GM10847 (cell line): ENCODE measurements at regions not wholly inside any gene's neighbourhood (a gene's known extent, or its start where the extent isn't known, plus 50 kb on each side); places are given as distances from the start of the nearest gene placed in this dataset.

ENCODE experiments used
- POLR2A ChIP-seq: IDR thresholded peaks from 2 replicates; pipeline ENCODE4 v1.6.1; 2011; ENCODE audit not compliant: insufficient read length; ENCODE audit errors: extremely low read depth

DNA sequence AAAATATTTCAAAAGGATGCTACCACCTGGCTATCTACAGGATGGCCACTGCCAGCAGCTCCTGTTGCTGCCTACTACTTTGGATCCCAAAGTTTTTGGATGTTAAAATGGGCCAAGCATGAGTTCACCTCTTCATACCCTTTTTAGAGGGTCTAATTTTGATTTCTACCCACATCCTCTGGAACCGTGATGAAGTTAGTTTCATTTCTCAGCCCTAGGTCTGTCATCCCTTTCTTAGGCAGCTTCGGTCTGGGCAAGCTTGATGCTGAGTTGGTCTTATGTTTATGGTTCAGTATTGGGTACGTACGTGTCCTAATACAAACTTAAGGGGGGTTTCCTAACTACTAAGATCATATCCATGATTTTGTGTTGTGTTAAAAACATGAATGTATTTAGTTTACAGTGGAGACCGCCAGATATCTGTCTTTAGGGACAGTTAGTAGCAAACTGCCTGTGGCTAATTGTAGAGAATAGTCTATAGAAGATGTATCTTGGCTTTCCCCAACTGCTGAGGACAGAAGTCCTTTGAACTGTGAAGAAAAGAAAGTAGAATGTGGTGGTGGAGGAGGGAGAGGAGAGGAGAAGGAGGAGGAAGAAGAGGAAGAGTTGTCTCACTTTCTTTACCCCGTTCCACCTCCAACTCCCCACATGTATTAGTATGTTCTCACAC, 184.9 kb downstream of the UBE2E3 start:
- TF ChIP-seq POLR2A, result no peak

DNA sequence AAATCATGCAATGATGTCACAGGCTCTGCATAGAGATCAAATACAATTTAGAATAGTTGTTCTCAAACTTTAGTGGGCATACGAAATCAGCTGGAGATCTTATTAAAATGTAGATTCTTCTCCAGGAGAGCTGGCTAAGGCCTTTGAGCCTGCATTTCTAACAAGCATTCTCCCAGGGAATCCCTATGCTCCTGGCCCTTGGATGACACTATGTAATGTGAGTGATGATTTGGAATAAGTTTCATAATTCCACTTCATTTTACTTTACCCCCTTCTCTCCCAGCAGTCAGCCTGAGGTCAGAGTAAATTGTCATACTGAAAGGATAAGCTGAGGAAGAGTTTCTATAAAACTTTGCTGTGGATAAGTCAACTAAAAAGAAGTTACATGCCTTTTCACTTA, 189.1 kb downstream of the UBE2E3 start:
- no peak for TF ChIP-seq POLR2A

DNA sequence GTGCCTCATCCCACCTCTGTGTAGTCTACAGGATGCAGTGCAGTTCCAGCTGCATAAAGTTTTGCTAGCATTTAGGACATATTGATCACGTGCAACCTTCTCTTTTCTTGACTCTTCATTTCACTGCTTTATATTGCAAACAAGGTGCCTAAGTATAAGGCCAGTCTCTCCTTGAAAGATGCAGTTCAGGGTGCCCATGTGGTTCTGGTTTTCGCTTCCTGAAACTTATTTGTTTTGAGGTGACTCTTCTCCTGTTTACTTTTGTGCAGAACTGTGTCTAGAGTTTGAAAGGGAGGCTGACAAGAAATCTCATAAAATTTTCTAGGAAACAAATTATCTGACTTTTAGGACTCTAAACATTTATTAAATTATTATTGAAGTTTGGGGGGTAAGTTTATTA, 189.9 kb downstream of the UBE2E3 start:
- TF ChIP-seq POLR2A, result no peak

DNA sequence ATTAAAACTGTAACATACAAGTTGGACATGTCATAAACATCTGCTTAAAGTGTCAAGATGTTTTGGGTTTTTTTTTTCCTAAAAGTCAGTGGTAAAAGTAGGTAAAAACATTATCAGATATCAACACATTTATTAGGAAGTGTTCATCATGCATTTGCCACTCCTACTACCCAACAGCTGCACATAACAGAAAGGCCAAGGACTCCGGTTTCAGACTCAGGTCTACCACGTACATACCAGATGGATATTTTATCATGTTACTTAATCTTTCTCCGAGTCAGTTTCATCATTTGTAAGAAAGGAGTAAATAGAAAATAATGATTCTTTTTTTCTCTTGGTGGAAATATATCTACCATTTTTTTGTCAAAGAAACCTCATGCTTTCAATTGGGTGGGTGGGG, 192.3 kb downstream of the UBE2E3 start:
- TF ChIP-seq POLR2A, result no peak

DNA sequence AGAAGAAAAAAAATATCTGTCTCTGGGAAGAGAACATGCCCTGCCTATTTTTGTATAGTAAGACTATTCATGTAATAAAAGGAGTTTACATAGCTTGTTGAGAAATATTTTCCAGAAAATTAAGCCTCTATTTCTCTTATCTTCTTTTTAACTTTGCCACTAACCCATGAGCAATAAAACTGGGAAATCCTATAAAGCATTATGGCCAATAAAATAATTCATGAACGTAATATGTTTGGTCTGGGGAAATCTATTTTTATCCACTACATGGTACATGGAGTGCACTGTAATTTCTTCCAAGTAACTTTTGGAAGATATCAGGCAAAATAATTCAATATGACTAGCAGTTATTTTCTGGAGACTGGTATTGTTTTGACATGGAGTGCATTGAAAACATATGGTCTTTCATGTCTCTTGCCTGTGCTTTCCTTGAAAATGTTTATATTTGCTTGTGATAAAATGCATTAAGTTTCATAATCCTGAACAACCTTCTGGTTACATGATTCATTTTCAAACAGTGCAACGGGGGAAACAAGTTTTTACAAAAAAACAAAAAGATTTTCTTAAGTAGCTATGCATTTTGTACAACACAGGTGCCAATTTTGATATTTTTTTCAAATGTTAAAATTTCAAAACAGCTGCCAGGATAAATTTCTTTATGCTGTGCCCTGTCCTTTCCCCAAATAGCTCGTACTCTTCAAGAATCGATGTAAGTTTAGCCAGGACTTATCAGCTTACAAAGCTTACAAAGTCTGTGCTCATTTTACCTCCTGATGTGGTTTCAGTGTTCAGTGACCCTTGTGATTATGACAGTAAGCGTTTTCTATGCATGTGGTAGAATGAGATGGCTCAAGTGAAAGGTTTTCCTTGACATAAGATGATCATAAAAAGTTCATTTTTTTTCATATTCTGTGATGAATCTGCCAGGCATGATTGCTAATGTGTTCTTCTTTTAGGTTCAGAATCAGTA, 194.5 kb downstream of the UBE2E3 start:
- TF ChIP-seq POLR2A, result no peak

DNA sequence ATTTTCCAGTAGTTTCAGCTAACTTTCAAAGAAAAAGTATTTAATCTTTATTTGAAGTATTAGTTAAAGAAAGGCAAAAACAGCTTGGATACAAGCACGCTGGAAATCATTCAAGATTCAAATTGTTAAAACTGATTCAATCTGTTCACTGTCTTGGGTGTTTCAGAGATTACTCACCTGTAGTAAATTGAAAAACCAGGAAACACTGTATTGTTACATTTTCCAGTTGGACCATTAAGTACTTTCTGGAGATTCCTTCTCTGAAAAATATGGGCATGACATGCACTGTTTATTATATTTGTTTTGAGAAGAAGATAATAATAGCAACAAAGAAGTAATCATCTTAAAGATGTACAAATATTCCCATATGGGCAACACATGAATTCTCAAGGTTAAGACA, 196.1 kb downstream of the UBE2E3 start:
- TF ChIP-seq POLR2A, result no peak

DNA sequence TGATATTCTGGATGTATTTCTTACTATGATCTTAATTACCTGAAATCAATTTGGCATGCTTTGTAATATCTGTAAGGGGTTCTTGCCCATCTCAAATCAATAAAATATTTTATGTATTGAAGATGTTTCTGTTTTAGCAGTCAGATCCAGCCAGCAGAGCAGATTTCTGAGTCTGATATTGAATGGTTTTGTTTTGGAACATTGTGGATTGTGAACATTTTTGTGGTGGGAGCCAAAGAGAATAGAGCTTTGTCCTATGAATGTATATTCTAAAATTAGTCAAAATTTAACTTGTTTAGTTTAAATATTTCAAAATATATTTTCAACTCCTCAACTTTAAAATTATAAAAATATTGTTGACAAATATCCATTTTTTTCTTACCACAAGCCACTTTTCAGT, 197.0 kb downstream of the UBE2E3 start:
- TF ChIP-seq POLR2A, result no peak

DNA sequence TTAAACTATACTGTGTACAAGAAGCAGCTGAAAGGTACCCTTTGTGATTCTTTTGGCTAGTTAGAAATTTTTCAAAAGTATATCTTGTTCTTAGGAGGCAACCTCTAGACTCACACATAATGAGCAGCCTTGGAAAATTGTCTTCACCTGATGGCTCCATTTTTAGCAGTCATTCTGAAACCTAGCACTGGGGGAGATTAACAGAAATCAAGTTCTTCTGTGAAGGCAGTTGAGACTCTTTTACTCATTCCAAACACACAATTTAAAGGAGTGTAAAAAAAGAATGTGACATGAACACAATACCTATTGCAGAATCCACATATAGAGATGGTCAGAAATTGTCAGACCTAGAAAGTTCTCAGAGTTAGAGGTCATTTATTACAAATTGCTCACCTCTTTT, 197.7 kb downstream of the UBE2E3 start:
- TF ChIP-seq POLR2A, result no peak

DNA sequence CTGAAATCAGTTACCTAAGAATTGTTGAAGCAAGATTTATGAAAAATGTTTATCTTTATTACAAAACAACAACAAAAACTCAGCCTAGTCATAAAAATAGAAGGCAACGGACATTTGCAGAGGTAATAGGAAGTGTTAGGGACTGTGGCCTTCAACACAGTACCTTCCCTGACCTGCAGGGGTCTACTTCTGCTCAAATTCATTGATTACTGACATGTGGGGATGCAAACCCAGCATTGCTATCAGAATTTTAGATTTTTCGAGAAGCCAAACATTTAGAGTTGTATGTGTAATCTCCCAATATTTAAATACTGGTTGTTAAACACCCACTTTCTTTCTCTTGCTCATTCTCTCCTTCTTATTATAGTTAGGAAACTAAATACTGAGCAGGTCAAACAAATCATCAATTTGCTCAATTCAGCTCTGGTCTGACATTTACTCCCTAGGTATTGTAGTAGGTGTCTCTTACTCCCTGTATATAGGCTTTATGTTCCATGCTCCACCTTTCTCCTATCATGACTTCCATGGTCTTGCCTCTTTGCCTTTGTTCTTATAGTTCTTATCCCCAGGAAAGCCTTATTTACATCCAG, 198.5 kb downstream of the UBE2E3 start:
- no peak for TF ChIP-seq POLR2A

DNA sequence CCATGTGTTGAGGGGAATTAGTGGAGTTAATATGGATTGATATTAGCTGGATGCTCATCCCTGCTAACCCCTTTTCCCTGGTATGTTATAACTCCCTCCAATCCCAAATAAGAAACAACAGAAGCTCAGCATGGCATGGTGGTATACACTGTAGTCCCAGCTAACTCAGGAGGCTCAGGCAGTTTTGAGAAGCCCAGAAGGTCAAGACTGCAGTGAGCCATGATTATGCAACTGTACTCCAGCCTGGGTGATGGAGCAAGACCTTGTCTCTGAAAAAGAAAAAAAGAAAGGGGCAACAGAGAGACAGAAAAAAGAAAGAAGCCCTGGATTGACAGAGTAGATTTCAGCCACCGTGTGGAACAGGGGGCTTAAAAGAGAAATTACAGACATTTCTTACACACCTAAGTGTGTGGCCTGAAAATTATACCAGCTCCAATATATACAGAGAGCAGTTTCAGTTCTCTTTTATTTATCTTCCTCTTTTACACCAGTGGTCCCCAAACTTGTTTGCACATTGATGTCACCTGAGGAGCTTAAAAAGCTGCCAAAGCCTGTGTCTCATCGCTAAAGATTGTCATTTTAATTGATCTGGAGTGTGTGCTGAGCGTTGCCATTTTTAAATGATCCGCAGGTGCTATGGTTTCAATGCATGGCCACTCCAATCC, 203.6 kb downstream of the UBE2E3 start:
- no peak for TF ChIP-seq POLR2A

DNA sequence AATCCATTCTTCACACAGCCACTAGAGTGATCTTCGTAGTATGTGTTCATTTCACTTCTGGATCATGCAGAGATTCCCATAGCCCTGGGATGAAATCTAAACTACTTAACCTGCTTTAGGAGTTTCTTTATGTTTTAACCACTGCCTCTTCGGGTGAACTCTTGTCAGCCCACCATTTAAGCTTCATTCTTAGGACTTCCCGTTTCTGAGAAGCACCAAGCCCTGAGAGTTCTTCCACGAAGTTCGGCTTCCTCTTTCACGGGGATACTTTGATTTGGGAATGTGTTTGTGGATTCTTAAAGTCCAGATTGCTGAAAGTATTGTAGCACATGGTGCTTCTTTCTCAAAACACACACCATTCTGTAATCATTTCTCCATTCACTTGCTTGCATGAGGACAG, 205.0 kb downstream of the UBE2E3 start:
- no peak for TF ChIP-seq POLR2A

DNA sequence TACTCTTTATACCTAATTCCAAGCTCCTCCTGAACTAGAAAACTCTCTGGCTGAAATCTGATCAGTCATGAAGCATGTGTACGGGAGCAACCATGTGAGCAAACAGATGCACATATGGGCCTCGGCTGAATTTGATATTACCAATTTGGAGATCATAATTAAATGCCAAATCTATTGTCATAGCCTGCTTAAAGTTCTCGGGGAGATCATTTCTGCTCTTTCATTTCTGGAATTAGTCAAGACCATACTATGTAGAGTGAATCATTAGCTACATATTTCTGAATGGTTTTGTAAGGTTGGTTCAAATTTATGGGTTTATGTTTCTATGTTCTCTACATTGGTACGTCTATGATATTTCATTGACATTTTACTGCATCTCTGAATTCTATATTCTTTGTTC, 205.5 kb downstream of the UBE2E3 start:
- no peak for TF ChIP-seq POLR2A

DNA sequence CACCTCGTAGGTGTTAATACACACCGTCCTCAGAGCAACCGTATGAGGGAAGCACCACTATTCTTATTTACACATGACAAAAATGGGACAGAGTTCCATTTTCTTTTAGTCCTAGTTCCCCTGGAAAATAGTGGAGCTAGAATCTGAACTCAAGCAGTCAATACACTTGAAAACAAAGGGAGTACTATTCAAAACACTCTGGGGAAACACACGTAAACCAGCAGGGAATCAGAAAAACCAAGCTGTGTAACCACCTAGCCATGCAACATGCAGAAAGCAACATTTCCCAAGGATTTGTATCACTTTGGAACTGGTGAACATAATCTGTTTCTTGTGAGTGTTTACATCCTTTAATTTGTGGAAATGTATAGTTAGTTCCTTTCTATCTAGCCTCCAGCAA, 208.2 kb downstream of the UBE2E3 start:
- TF ChIP-seq POLR2A, result no peak

DNA sequence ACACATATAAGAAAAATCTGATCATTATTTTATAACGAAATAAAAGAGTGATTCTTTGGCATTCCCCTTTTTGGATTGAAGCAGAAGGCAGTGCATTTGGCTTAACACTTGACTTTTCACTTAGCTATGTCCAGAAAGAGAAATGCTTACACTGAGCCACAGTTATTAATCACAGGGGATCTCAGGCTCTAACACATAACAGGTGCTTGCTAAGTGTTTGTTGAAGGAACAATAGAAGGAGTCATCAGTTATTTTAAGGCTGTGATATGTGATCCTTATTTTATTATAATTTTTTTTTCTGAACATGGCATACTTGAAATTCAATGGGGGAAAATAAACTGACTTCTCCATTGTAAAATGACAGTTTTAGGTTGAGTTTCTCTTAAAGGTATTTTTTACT, 209.5 kb downstream of the UBE2E3 start:
- TF ChIP-seq POLR2A, result no peak

DNA sequence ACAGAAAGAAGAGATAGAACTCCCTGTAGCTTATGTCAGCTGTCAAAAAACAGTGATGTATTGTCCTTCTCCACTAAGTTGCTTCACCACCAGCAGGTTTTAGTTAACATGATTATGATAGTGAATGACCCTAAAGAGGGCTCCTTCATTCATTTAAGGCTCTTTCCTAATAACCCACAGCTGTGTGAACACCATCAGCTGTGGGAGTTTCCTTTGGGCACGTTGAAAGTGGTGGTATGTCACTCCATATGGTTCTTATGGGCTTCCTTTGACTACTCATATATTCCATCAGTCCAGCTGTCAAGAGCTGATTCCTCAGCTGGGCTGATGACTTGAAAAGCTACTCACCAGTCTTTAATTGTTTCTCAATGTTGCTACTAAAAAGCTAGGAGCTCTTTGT, 210.3 kb downstream of the UBE2E3 start:
- no peak for TF ChIP-seq POLR2A

DNA sequence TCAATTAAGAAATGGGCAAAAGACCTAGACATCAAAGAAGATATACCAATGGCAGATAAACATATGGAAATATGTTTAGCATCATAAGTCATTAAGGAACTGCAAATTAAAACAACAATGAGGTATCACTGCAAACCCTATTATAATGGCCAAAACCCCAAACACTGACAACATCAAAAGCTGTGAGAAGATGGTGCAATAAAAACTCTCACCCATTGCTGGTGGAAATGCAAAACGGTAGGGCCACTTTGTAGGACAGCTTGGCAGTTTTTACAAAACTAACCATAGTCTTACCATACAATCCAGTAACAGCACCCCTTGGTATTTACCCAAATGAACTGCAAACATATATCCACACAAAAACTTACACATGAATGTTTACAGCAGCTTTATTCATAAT, 213.1 kb downstream of the UBE2E3 start:
- TF ChIP-seq POLR2A, result no peak

DNA sequence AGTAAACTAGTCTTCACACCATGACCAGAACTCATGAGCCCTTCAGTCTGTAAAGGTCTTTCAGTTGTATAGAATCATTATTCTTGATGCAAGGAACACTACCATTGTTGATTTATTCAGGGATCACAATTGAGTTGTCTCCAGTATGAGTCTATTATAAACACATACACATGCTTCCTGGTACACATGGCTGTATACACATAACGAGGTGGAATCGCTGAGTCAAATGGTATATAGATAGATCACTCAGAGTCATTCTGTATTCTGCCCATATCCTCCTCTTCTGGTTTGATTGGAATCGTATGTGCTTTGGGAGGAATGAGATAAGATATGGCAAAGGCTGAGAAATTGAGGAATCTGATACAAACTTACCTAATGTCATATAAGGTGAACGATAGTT, 216.0 kb downstream of the UBE2E3 start:
- TF ChIP-seq POLR2A, result no peak
